ENCODE measurements at regions not wholly inside any gene's neighbourhood (a gene's known extent, or its start where the extent isn't known, plus 50 kb on each side); places are given as distances from the start of the nearest gene placed in this dataset.
"Not testable (repeated sequence)": the region's sequence is repeated elsewhere in the genome, so short reads cannot be mapped to it uniquely, and the experiment has no call there.

GRCh38 chr18:30675493-30675892 lies 367.0 kb downstream of the DSC3 start:
- TF ChIP-seq, protein P1, sequence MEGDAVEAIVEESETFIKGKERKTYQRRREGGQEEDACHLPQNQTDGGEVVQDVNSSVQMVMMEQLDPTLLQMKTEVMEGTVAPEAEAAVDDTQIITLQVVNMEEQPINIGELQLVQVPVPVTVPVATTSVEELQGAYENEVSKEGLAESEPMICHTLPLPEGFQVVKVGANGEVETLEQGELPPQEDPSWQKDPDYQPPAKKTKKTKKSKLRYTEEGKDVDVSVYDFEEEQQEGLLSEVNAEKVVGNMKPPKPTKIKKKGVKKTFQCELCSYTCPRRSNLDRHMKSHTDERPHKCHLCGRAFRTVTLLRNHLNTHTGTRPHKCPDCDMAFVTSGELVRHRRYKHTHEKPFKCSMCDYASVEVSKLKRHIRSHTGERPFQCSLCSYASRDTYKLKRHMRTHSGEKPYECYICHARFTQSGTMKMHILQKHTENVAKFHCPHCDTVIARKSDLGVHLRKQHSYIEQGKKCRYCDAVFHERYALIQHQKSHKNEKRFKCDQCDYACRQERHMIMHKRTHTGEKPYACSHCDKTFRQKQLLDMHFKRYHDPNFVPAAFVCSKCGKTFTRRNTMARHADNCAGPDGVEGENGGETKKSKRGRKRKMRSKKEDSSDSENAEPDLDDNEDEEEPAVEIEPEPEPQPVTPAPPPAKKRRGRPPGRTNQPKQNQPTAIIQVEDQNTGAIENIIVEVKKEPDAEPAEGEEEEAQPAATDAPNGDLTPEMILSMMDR (IDR thresholded peaks at IDR 0.05; ENCODE audit: borderline replicate concordance, extremely low read depth, low read length, poor library complexity, severe bottlenecking), result no peak
- no peak for TF ChIP-seq EZH2 (IDR thresholded peaks at IDR 0.05; ENCODE audit: borderline replicate concordance, low read depth, low read length, severe bottlenecking)
- Histone ChIP-seq H3K79me2 (ENCODE audit: insufficient read depth, low read length) (no peaks in the 10 kb centered on the region), H3K9me3 (ENCODE audit: insufficient read depth, low read length, severe bottlenecking) (no peaks in the 10 kb centered on the region), H3K9ac (ENCODE audit: low read depth, low read length) (no peak overlapping the region), H3K4me1 (ENCODE audit: insufficient read depth, low read length) (no peaks in the 10 kb centered on the region), H3K36me3 (ENCODE audit: insufficient read depth, low read length) (no peaks in the 10 kb centered on the region), H3K27ac (ENCODE audit: low read length) (no peak overlapping the region), H3K4me3 (ENCODE audit: low read depth in 1 of 2, low read length in 2 of 2) (no peak overlapping the region), H3K27me3 (ENCODE audit: insufficient read depth, low read length, poor library complexity) (no peaks in the 10 kb centered on the region), H4K20me1 (ENCODE audit: insufficient read depth, low read length) (no peaks in the 10 kb centered on the region), H3K4me2 (ENCODE audit: insufficient read depth, low read length) (no peak overlapping the region), H2AFZ (ENCODE audit: low read depth, low read length) (no peak overlapping the region)
- DNase-seq (no peak), ATAC-seq (ENCODE audit: insufficient read depth, low read depth) (no peak)

DNA sequence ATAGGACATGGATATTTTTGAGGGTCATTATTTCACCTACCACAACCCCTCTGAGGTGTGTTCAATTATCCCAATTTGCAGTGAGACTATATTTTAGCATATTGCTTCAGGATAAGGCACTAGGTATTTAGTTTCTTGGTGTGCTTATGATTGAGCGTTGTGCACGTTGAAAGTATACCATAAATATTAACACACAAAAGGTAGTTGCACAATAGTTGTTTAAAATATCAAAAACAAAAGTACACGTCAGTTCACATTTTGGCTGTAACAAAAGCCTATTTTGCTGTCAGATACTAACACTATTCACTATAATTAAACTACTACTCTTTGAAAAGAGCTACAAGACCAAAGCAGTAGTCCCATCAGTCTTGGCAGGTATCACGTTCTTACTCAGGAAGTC lies 367.5 kb downstream of the DSC3 start:
- Histone ChIP-seq H3K9me3 (ENCODE audit: insufficient read depth, low read length, severe bottlenecking) (no peaks in the 10 kb centered on the region), H3K4me1 (ENCODE audit: insufficient read depth, low read length) (no peaks in the 10 kb centered on the region), H3K9ac (ENCODE audit: low read depth, low read length) (no peak overlapping the region), H3K4me2 (ENCODE audit: insufficient read depth, low read length) (no peak overlapping the region), H3K4me3 (ENCODE audit: low read depth in 1 of 2, low read length in 2 of 2) (no peak overlapping the region), H3K79me2 (ENCODE audit: insufficient read depth, low read length) (no peaks in the 10 kb centered on the region), H3K27me3 (ENCODE audit: insufficient read depth, low read length, poor library complexity) (no peaks in the 10 kb centered on the region), H3K36me3 (ENCODE audit: insufficient read depth, low read length) (no peaks in the 10 kb centered on the region), H3K27ac (ENCODE audit: low read length) (no peak overlapping the region), H4K20me1 (ENCODE audit: insufficient read depth, low read length) (no peaks in the 10 kb centered on the region), H2AFZ (ENCODE audit: low read depth, low read length) (no peak overlapping the region)
- ATAC-seq (ENCODE audit: insufficient read depth, low read depth), result no peak
- TF ChIP-seq, protein P1 (IDR thresholded peaks at IDR 0.05; ENCODE audit: borderline replicate concordance, extremely low read depth, low read length, poor library complexity, severe bottlenecking), result no peak
- no peak for TF ChIP-seq EZH2 (IDR thresholded peaks at IDR 0.05; ENCODE audit: borderline replicate concordance, low read depth, low read length, severe bottlenecking)
- no peak for DNase-seq

GRCh38 chr18:30674596-30674995 lies 367.9 kb downstream of the DSC3 start:
- no peak overlapping the region for H3K27ac ChIP-seq (ENCODE audit: low read length)
- H3K9me3 ChIP-seq (ENCODE audit: insufficient read depth, low read length, severe bottlenecking), result no peaks in the 10 kb centered on the region
- H2AFZ ChIP-seq (ENCODE audit: low read depth, low read length), result no peak overlapping the region
- H3K4me2 ChIP-seq (ENCODE audit: insufficient read depth, low read length), result no peak overlapping the region
- TF ChIP-seq, protein P1 (IDR thresholded peaks at IDR 0.05; ENCODE audit: borderline replicate concordance, extremely low read depth, low read length, poor library complexity, severe bottlenecking), result no peak
- no peak for TF ChIP-seq EZH2 (IDR thresholded peaks at IDR 0.05; ENCODE audit: borderline replicate concordance, low read depth, low read length, severe bottlenecking)
- H3K9ac ChIP-seq (ENCODE audit: low read depth, low read length), result no peak overlapping the region
- H3K4me3 ChIP-seq (ENCODE audit: low read depth in 1 of 2, low read length in 2 of 2), result no peak overlapping the region
- H3K36me3 ChIP-seq (ENCODE audit: insufficient read depth, low read length), result no peaks in the 10 kb centered on the region
- no peaks in the 10 kb centered on the region for H4K20me1 ChIP-seq (ENCODE audit: insufficient read depth, low read length)
- no peaks in the 10 kb centered on the region for H3K4me1 ChIP-seq (ENCODE audit: insufficient read depth, low read length)
- DNase-seq (no peak), ATAC-seq (ENCODE audit: insufficient read depth, low read depth) (no peak)
- H3K27me3 ChIP-seq (ENCODE audit: insufficient read depth, low read length, poor library complexity), result no peaks in the 10 kb centered on the region
- no peaks in the 10 kb centered on the region for H3K79me2 ChIP-seq (ENCODE audit: insufficient read depth, low read length)

GRCh38 chr18:30672439-30672838 lies 370.1 kb downstream of the DSC3 start:
- H3K27me3 ChIP-seq (ENCODE audit: insufficient read depth, low read length, poor library complexity); DNase-seq; H3K4me3 ChIP-seq (ENCODE audit: low read depth in 1 of 2, low read length in 2 of 2); H3K79me2 ChIP-seq (ENCODE audit: insufficient read depth, low read length); H3K4me2 ChIP-seq (ENCODE audit: insufficient read depth, low read length); H2AFZ ChIP-seq (ENCODE audit: low read depth, low read length); H3K4me1 ChIP-seq (ENCODE audit: insufficient read depth, low read length); H3K36me3 ChIP-seq (ENCODE audit: insufficient read depth, low read length); H3K27ac ChIP-seq (ENCODE audit: low read length); ATAC-seq (ENCODE audit: insufficient read depth, low read depth); H3K9ac ChIP-seq (ENCODE audit: low read depth, low read length); H4K20me1 ChIP-seq (ENCODE audit: insufficient read depth, low read length); H3K9me3 ChIP-seq (ENCODE audit: insufficient read depth, low read length, severe bottlenecking): not testable (repeated sequence)
